HG03342 (cell line): ENCODE measurements at regions not wholly inside any gene's neighbourhood (a gene's known extent, or its start where the extent isn't known, plus 50 kb on each side); places are given as distances from the start of the nearest gene placed in this dataset.
"Not testable (repeated sequence)": the region's sequence is repeated elsewhere in the genome, so short reads cannot be mapped to it uniquely, and the experiment has no call there.

Source experiments
- ATAC-seq: cut with Tn5 transposase; IDR thresholded peaks from one replicate; pipeline ENCODE4 v1.9.1; 2021; ENCODE audit warnings: mild to moderate bottlenecking, moderate library complexity; ENCODE audit not compliant: unreplicated experiment

DNA sequence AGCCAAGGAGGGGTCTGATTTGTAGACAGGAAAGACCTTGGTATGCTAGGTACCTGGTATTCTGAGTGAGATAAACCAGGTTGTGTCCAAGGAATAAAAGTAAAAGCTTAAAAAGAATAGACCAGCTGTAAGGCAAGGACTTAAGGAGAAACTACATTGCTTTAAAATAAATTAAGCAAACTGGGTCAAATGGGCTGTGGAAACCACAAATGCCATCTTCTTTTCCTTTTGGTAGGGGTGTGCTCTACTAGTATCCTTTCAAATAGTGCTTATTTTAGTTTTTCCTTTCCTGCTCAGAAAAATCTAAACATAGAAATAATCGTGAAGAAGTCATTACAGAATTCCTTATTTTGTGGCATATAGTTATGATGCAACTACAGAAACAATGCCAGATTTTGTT is 138.6 kb upstream of the KLF12 start:
- no peak for ATAC-seq

DNA sequence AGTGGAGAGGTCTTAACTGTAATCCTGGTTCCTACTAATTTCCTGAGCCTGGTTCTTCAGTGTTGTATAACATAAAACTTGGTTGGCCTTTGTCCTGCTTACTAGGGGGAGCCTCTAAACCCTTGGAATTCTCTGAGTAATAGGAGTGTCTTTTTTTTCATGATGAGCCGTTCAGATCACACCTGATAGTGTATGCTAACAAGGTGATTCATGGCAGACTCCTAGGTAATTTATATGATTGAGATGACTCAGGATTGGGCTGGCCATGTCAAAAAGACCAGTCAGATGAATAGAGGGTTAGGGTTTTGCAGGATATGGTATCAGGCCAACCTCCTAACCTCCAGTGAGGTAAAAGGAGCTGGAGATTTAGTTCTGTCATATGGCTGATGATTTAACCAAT is 135.8 kb upstream of the KLF12 start:
- ATAC-seq = no peak

DNA sequence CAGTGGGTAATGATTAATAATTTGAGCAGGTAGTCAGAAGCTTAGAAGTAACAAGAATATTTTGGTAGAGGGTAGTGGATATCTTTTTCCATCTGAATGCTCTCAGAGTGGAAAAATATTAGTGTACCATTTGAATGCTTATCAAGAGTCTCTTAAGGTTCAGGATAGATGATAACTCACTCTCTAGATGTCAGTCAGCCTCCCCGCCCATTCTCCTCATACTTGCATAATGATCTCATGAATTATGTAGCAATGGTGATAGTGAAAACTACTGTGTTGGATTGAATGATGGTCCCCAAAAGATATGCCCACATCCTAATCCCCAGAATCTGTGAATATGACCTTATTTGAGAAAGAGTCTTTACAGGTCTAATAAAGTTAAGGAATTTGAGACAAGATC is 132.7 kb upstream of the KLF12 start:
- ATAC-seq = no peak

DNA sequence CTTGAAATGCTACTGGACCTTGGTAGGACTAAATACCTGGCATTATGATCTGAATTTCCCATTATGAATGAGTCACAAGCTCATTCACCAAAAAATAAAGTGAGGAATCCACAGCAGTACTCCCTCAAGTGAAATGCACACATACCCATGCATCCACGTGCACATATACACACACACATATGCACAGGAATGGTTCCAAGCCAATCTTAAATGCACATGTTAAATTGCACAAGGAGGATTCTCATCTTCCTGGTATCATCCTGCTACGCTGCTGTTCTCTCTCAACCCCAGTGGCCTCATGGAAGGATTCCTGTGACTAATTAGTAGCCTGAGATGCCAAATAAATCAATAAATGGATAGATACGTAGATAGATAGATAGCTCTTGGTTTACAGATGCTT is 132.1 kb upstream of the KLF12 start:
- no peak for ATAC-seq

DNA sequence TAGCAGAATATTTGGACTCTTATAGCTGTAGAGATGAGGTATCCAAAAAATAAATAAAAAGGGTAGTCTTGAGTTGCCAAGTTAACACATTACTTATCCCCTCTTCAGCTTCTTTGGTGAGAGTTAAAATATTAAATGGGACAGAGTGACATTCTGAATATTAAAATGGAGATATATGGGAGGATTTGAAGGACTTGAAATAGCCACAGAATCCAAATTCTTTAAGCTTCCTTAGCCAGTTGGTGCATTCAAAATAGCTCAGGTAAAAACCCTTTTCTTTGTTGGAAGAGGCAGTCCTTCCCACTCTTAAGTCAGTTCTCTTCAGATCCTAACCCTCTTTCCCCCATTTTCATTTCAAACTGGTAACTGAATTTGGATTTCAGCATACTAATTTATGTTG is 130.1 kb upstream of the KLF12 start:
- no peak for ATAC-seq

DNA sequence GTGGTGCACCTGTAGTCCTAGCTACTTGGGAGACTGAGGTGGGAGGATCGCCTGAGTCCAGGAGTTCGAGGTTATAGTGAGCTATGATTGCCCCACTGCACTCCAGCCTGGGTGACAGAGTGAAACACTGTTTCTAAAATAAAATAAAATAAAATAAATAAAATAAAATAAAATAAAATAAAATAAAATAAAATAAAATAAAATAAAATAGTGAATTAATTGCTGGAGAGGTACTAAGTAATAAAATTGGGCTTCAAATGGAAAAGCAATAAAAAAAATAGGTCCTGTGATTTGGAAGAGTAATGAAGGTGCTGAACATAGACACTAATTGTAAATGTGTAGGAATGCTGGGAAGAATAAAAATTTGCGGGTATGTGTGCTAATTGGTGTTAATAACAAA is 126.2 kb upstream of the KLF12 start:
- ATAC-seq = not testable (repeated sequence)

DNA sequence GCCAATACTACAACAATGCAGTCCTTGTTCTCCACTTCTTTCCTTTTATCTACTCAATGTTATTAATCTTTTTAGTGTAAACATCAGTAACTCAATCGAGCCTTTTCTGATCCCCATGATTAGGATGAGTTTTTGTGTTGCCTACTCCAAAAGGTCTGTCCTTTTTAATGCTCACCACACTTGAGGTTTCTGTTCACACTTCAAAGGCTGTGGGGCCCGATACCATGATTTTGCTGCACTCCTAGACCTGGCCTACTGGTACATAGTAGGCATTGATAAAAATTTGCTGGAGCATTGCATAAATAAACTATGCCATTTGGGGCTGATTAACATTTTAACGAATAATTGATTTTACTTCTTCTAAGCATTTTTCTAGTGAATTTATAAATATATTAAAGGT is 125.4 kb upstream of the KLF12 start:
- no peak for ATAC-seq

DNA sequence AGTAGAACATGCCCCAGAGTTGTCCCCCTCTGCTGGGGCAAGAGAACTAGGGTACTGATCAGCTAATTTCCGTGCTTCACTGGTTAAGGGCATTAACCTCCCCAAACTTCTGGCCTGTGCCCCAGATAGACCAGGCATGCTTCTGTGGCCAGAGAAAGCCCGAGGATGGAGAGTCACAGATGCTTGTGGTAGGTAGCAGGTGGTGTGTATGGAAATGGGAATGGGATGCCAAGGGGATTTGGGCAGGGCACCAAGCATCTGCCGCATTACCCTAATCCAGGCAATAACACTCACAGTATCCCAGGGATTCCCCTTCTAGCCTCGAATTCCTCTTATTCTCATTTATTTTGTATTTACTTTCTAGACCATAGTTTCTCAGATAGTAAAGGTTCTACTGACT is 124.8 kb upstream of the KLF12 start:
- ATAC-seq = no peak

DNA sequence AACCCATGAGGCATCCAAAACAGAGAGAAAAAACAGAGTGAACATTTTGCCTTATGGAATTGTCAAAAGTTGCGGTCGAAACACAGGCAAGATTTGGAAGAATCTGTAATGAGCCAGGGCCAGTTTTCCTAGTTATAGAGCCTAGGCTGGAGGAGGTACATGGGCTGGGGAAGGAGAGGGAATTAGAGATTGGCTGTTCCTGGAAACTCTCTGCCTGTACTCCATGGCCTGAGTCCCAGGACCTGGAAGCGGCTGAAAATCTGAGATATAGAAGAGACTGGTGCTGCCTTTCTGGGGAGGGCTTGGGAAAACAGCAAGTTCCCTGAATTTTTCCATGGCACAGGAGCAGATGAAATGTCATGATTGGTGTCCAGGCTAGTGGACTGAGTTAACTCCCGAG is 122.8 kb upstream of the KLF12 start:
- no peak for ATAC-seq

DNA sequence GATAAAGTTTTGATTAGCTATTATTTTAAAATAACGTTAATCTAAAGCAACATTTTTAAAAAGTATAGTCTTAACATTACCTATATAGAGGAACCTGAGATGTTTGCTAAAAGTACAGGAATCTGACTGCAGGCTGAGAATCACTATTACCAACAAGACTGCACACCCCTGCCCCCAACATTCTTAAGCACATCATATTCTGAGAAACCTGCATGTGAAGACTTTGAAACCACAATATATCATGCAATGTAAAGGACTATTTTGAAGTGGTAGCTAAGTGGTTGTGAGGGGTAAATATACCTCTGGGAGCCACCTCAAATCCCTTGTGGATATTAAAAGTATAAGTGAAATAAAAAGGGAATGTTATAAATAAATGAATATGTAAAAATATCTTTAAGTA is 119.0 kb upstream of the KLF12 start:
- ATAC-seq = no peak

DNA sequence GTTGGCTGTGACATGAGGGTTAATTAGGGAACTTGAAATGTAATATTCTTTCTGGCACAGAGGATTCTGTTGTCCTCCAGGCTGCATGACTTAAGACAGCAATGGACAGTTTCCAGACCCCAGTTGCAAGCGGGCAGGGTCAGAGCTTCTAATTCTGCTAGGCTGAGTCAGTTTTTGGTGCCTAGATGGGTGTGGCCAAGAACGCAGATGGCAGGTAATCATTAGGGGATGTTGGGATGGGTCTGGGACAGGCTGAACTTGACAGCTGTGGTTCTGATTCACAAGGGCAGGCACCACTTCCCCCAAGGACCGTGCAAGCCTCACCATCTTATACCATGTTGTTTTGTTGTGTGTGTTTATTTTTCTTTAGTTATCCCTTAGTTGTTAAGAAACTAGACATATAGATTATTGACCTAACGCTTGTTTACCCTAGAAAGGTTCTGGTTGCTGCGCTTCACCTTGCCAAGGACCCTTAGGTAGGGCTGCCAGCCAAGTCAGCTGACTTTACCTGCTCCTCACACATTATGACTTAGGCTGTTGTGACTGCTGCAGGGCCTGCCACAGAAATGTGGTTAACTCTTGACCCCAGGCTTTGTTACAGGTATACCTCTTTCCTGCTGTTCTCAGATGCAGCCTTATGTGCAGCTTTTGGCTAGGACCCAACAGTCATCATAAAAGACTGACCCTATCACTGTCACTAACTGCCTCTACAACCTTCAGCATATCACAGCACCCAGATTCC is 117.7 kb upstream of the KLF12 start:
- ATAC-seq = no peak

DNA sequence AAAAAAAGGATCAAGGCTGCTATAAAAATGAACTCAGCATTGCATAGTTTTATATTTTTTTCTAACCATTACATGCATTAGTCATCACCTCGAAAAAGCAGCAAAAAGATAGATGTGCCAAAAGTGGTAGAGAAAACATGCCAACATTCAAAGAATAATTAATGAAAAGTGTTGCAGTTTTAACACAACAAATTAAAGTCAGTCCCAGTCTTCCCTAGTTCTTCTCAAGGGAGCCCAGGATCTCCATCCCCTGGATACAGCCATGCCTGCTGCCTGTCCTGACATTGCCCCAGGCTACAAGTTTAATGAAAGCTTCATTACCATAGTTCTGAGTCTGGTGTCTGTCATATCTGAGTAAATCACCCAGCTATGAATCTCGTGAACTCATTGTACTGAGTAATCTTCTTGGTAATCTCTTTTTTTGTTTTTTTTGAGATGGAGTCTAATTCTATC is 116.6 kb upstream of the KLF12 start:
- no peak for ATAC-seq

DNA sequence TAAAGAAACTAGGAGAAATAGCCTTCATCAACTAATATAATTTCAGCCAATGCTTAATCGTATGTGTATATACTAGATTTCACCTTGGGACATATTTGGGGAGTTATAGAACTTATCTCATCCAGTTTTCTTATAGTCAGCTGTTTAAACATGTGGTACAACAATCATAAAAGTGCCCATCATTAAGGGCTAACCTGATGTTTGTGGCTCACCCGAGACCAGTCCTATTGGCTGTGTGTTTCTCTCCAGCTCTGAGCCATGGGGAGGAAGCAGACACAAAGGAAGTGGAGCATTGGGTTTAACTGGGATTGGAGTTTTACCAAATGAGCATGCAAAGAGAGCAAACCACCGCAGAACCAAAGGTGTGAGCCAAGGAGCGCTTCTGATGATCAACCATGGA is 114.3 kb upstream of the KLF12 start:
- ATAC-seq = no peak

DNA sequence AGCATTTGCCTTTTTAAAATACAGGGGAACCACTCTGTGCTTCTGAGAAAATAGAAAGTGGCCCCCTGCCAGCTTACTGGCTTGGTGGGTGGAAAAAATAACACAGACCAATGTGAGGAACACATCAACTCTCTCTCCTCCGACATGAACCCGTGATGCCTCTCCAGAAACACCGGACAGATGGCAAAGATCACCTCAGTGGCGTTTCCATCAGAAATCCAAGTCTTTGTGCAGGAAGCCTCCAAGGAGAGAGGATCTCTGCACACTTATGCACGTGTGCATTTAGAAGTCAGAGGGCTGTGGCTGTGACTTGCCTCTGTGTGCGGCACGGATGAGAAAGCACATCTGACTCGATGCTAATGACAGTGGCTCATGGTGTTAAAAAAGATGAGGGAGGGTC is 112.3 kb upstream of the KLF12 start:
- ATAC-seq = no peak

DNA sequence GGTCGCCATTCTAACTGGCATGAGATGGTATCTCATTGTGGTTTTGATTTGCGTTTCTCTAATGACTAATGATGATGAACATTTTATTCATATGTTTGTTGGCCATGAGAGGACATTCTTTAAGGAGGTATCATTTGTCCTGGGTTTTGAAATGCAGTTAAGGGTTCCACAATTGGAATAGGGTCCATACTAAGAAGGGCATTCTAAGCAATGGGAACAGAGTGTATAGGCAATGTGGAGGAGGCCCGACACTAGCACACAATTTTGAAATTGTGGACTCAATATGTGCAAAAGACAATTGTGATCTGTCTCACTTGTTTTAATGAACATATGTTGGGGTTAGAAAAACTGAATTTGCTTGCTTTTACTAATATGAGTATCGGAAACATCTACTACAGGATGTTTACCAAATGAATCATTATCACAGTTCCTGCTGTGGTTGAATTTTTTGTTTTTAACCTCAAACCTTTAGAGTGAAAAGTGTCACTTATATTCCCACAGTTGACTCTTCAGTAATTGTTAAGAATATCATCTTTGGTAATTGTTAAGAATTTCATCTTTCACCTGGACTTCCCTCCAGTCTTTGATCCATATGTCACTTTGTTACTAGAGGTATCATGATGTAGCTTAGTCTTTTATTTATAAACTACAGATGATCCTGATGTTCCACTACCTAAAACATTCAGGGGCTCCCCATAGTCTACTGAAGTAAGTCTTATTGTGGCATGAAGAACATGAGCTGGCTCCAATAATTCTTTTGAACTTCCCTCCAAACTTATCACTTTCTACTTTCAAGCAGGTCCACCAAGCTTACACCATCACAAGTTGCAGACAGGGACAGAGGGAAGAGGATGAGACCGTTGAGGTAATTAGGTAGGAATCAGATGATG is 109.7 kb upstream of the KLF12 start:
- no peak for ATAC-seq

DNA sequence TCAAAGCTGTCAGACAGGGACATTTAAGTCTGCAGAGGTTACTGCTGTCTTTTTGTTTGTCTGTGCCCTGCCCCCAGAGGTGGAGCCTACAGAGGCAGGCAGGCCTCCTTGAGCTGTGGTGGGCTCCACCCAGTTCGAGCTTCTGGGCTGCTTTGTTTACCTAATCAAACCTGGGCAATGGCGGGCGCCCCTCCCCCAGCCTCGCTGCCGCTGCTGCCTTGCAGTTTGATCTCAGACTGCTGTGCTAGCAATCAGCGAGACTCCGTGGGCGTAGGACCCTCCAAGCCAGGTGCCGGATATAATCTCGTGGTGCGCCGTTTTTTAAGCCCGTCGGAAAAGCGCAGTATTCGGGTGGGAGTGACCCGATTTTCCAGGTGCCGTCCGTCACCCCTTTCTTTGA is 107.1 kb upstream of the KLF12 start:
- not testable (repeated sequence) for ATAC-seq

DNA sequence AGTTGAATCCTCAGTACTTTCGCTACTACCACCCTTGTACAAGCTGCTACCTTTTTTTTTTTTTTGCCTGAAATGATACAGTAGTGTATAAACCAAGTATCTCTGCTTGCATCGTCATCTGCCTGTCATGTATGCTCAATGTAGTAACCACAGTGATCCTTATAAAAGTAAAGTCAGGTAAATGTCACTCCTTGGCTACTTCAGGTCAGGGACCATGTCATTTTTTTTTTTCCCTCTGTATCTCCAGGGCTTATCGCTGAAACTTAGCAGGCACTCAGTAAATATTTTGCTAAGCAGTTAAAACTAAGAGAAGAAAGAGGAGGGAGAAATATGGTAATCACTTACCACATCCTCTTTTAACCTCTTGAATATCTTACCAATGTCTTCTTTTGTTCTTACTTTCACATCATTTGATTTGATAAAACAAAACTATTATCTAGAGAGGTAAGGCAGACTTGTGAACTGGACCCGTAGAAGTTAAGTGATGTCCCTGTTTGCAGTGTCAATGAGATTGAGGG is 96.8 kb upstream of the KLF12 start:
- ATAC-seq = no peak

DNA sequence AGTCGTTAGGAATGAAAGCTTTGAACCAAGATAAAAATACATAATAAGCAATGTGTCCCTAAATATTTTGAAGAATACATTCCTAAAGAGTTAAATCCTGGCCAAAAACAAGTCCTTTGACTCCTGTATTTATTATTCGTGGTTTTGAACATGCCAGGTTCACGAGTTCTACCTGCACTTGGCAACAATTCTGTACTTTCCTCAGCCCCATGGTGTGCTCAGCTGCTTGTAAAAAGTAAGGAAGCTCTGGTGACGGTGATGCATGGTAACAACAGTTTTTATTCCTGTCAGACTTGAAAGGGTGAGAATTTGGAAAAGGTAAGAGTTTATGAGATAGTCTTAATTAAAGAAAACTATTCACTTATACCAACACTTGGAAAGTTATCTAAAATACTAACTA is 95.0 kb upstream of the KLF12 start:
- ATAC-seq = no peak

DNA sequence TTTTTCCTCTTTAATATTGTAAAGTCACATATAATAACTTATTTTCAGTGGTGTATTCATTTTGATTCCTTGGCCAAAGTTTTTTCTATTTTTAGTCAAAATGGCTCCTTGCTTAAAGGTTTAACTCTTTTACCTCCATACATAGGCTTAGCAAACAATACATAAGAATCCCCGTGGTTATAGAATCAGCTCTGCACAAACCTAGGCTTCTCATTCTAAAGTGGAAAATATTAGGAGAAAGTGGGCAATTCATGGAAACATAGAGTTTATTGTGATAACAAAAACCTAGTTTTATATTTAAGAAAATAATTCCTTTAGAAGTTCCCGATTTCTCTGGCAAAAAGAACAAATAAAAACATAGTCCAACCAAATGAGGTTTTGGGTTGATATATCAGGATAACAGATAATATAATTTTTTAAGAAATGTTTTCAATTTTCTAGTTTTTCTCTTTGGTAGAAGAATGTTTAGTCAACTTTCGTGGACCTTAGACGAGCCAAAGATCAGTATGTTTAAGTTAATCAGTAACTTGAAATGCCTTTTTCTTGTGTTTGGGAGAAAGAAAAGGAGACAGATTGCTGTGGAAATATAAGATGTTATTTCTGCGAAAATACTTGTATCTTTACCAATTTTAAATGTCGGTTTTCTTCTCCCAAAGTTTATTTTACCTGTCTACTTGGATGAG is 93.4 kb upstream of the KLF12 start:
- no peak for ATAC-seq

DNA sequence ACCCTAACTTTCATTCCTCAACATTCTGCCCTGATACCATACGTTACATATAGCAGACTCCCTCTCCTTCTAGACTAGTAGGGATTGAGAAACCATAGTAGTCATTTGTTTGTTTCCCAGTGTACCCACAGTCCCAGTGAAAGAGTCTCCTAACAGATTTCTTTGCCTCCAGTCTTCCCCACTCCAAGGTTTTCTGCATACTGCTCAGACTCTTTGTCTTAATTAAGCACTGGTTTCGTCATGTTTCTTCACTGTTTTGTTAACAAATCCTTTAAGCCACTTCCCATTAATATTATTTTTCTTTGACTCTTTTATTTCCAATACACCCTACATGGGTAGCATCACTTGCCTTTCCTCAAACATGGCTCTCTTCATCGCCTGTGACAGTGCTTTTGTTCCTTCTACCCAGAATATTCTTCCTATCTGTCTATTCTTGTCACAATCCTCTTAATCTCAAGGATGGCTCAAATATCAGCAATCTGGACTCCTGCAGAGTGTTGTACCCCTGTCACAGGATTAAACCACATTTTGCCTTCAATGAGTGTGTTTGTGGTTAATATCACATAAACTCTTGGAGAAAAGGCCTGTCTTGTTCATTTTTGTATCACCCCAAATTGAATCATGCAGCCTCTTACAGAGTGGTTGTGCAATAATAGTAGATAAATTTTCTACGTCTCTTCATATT is 92.7 kb upstream of the KLF12 start:
- ATAC-seq = no peak

DNA sequence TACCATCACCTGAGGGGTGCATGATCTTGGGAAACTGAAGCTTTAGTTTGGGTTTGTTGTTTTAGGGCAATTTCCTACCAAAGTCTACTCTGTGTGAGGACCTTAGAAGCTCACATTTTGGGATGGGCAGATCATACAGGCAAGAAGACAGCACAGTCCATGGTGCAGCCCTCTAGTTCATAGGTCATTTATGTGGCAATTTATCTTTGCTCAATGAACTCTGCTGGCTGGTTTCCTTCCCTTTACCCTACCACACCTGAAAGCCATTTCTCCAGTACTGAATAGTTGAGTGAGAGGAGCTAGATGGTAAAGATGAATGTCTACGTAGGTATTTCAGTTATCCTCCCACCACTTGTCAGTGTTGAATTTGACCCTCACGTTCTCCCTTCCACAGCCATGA is 87.5 kb upstream of the KLF12 start:
- ATAC-seq = no peak
